T-helper 2 cell (primary cell): ENCODE measurements at regions not wholly inside any gene's neighbourhood (a gene's known extent, or its start where the extent isn't known, plus 50 kb on each side); places are given as distances from the start of the nearest gene placed in this dataset.
"Not testable (repeated sequence)": the region's sequence is repeated elsewhere in the genome, so short reads cannot be mapped to it uniquely, and the experiment has no call there.

ENCODE experiments used
- DNase-seq, 5 experiments: peaks; one replicate each; pipeline versions ENCODE4 v3.0.0 to v3.0.0-alpha.2; 2012 to 2022

DNA sequence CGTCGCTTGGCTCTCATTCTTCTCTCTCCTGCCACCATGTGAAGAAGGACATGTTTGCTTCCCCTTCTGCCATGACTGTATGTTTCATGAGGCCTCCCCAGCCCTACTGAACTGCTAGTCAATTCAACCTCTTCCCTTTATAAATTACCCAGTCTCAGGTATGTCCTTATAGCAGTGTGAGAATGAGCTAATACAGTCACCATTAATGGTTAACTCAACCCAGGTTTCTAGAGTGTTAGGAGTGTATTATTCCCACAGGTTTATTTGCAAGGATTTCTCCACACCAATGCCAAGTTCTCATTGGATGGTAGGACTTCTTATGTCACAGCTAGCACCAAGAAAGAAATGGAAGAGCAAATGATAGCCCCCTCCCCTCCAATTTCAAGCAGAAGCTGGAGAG is 71.9 kb downstream of the DYNAP start:
- DNase-seq = no peak

DNA sequence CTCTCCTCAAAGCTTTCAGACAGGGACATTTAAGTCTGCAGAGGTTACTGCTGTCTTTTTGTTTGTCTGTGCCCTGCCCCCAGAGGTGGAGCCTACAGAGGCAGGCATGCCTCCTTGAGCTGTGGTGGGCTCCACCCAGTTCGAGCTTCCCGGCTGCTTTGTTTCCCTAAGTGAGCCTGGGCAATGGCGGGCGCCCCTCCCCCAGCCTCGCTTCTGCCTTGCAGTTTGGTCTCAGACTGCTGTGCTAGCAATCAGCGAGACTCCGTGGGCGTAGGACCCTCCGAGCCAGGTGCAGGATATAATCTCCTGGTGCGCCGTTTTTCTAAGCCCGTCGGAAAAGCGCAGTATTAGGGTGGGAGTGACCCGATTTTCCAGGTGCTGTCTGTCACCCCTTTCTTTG is 78.7 kb downstream of the DYNAP start:
- not testable (repeated sequence) for DNase-seq

DNA sequence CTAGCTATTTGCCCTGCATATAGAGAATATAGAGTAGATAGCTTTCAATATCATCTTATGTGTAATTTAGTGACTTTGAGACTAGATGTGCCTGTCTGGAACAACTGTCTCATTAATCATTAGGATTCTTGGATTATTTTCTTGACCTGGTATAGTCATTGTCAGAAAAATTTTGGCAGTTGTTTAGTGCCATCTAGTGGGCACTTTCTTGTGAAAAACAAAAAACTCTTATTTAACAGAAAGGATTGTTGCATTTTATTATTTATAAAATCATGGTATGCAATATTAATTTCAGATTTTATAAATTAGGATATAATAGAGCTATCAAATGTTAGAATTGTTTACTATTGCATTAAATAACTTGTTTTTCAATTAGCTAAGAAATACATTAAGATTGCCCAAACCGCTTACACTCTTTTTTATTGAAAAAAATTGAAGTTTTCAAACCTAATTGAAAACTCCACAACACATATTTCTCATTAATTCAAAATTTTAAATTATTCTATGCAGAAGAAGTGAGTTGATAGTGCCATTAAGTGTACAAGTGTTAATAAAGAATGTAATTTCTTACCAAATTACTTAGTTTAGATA is 80.3 kb downstream of the DYNAP start:
- DNase-seq = peak in 1 of 5 experiments; percentile 35

DNA sequence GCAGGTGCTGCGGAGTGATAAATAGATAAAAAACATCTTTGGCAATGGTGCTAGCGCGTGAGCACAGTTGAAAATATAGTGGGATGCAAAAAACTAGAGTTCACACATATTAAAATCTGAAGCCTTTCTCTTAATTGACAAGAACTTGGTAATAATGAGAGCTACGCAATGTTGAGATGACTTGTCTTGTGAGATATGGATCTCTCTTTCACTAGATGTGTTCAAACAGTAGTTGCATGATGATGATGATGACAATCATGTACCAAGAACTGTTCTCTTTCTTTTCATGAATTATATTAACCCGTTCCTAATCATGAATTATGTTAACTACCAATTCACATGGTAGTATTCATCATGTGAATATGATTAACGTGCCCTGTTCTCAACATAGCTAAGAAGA is 81.1 kb downstream of the DYNAP start:
- peak in 1 of 5 experiments; percentile 69 for DNase-seq

DNA sequence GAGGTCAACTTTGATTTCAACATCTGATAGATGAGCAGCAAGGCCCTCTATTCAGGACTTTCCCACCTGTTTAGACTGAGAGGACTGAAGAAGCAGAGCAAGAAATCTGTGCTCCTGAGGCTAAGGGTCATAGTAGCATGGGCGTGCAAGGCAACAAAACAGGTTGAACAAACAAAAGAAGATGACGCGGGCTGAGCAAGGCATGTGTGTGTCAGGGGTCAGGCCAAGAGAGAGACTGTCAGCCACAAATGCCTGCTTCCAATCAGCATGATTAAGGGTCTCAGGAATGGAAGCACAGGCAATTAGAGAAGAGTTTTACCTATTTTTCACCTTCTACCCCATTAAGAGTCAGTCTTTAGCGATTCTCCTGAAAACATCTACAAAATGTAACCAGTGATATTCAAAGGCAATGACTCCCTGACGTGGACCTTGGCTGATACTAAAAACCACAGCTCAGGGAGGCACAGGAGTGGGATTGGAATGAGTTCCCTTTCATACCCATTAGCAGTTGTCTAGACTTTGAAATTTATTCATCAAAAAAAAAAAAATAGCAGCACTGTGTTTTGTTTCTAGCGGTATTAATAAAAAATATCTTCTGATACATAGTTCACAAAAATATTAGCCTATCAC is 81.9 kb downstream of the DYNAP start:
- no peak for DNase-seq

DNA sequence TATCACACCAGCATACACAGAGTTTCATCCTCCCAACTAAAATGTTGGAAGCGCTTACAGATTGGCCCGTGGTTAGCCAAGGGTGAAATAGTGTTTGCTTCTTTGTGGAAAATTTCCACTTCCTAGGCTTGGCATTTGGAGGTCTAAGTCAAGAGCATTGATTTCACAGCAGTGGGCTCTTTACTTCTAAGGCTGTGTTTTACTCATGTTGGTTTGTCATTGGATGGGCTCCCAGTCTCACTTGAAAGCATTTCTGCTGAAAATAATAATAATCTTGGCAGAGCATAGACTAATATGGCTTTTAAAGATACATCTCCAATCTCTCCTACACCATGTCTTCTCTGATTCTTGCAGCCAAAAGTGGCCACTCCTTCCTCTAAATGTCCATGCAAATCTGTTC is 82.9 kb downstream of the DYNAP start:
- no peak for DNase-seq

DNA sequence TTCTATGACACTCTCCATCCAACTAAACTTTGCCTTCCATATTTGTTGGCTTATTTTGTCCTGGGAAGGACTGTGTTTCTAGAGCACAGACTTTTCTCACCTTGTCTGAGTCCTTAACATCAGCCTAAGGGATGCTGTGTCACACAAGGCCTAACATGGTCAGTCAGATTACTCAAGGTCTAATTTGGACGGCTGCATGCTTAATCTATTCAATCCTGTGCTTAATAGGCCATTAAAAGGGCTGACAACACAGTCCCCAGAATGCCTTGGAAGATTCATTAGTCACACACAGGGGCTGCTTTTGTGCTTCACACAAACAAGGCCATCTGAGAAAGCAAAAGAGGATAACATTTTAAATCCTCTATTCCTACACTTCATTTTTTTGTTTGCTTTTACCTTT is 84.0 kb downstream of the DYNAP start:
- DNase-seq = no peak

DNA sequence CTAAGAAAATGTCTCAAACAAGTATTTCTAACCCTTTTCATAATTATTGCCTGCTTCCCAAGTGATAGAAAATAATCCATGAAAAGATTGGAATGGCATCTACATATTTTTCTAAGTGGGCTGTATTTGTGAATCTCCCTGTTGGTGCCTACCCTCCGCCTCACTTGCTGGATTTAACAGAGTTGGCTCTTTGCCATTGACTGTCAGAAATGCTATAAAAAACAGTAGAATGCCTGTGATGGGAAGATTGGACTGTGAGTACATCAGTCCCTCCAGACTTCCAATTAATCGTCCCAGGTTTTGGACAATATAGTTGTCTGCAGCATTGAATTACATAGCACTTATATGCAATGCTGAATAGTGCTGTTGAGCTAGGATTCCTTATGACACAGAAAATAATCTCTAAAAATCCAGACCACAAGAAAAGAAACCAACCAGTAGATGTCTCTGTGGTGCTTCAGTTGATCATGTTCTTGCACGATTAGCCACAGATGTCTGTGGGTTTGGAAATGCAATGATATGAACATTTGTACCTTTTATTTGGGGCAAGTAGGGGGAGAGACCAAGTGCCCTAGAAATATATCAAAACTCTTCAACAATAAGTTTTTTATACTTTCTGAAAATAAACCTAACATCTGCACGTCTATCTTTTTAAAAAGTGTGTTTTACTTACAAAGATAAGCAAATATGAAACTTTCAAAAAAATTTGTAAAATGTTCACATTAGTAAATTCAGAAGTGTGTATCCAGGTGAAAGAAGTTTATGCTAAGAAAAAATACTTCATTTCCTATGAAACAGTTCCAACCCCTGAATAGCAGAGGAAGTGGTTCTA is 88.5 kb downstream of the DYNAP start:
- peak in 1 of 5 experiments; percentile 70 for DNase-seq

DNA sequence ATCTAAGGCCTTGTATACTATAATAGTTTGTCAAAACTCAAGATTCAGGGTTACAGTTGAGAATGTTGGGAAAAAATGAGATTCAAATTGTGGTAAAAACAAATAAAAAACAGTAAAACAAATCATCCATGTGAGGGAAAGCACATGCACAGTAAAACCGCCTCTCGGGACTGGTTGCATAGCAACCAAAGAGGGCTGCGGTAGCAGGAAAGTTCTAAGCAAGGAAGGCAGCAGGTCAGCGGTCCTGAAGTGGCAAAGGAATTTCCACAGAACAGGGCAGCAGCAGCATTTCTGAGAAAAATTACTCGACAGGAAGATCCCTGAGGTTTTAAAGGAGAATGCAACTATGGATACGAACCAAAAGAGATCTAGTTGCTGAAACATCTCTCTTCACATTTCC is 93.7 kb downstream of the DYNAP start:
- no peak for DNase-seq

DNA sequence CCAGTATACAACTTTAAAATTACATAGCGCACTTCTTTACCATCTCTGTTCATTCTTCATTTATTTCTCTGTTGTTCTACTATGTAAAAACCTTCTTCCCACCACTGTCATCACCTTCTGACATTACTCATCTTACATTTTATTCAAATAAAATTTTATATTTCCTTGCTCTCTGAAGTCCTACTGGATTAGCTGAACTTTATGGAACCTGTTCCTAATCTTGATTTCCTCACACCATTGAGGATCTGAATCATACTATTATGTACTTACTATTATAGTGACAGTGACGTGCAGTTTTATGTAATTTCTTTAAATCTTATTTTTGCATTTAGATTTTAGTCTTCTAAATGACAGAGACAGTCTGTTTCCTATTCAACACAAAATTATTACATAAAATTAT is 98.3 kb downstream of the DYNAP start:
- no peak for DNase-seq

DNA sequence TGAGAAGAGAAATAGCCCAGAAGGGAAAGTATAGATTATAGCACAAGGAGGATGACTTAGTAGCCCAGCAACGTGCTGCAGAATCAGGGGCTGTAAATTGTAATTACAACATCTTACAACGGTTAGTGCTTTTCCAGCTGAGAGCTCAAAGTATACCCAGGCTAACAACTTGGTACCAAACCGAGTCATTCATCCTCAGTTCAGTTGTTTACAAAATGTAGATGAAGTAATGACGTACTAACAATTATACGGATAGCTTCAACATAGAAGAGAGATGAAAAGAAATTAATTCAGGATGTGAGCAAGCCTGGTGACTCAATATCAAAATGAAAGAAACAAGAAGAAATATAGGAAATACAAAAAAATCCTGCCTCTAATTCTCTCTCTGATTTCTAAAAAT is 99.2 kb downstream of the DYNAP start:
- DNase-seq = no peak

DNA sequence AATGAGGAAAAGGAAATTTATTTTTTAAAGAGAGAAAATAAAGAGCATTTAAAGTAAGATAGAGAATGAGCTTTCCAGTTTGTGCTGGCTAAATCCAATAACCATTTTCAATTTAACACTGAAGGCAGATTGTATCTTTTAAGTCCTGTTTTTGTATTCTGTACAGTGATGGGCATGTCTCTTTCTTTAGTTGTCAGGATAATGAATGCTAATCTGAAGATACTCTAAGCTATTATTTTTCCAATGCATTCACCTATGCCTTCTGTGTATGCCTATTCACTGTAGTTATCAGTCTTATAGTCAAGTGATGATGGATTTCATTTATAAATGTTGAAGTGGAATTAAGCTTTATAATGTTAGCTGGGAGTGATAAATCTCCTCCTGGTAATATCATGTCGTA is 101.4 kb downstream of the DYNAP start:
- no peak for DNase-seq

DNA sequence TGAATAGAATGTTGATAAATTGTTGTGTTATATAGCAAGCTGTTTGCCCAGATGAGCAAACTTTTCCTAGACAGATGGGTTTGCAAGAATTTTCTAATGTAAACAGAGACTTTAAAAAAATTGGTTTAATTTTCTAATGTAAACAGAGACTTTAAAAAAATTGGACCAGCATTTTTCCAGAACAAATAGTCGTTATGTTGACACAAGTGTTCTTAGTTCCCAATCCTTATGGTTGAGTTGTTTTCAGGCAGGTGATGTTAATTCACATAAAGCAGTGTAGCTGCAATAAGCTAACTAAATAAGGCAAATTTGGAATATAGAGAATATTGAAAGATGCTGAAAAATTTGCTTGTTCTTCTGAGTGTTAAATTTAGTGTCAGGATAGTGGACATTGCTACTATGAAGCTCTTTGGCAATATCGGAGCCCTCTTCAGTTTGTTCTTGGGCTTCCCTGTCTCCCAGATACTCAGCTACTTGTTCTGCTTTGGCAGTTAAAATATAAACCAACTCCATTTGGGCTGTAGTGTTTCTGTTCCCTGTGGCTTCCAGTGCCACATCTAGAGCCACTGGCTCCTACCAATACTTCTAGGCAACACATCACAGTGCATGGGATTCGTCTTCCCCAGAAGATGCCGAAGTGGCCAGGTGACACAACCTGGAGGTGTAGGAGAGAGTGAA is 105.7 kb downstream of the DYNAP start:
- DNase-seq = no peak

DNA sequence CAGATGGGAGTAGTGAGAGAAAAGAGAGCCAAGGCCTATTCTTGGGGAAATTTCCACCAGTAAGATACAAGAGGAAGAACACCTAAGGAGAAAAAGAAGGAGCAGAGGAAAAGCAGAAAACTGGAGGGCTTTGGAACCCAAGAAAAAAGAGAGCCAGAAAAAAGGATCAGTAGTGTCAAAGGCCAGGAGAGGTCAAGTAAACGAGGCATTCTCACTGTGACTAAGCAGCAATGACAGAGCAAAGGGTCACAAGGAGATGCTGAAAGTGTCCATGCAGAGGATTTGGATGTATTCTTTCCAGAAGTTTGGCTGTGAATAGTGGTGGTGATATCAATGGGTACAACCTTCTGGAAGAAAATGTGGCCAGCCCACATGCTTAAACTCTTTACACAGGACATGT is 109.5 kb downstream of the DYNAP start:
- DNase-seq = no peak

DNA sequence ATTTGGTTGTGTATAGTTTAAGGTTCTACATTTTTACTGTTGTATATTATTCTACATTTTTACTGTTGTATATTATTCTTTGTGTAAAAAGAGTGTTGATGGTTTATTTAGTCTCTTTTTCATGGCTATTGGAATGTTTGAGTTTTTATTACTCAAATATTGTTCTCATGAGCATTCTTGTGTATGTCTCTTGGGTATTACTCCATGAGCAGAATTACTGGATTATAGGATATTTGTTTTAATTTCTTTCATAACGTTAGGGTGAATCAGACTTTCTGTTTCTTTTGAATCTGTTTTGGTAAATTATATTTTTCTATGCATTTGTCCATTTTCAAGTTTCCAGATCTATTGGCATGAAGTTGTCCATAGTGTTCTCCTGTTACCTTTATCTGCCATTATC is 111.6 kb downstream of the DYNAP start:
- DNase-seq = no peak

DNA sequence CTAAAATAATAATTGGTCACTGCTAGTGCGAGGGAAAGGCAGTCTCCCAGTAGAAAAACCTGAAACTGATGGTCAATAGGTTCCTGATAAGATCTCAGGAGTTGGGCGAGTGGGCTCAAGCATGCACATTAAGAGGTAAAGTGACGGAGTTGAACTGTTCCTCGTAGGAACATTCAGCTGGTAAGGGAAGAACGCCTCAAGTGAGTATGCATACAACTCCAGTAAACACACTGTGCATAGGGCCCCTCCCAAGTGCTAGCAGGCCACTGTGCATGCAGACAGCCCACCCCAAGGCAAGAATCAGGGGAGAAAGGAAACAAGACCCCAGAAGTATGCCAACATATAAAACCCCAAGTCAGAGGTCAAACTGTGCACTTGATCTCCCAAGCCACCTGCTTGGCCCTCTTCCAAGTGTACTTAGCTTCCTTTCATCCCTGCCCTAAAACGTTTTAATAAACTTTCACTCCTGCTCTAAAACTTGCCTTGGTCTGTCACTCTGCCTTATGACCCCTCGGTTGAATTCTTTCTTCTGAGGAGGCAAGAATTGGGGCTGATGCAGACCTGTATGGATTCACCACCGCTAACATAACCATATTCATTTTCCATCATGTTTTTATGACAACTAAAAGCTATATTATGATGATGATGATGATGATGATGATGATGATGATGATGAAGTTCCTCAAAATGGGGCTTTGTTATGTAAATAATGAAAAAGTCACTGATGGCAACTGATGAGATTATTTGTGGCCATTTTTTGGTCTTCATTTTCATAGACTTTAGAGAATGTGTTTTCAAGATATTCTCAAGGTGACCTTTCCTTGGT is 118.0 kb upstream of the RAB27B start:
- no peak for DNase-seq

DNA sequence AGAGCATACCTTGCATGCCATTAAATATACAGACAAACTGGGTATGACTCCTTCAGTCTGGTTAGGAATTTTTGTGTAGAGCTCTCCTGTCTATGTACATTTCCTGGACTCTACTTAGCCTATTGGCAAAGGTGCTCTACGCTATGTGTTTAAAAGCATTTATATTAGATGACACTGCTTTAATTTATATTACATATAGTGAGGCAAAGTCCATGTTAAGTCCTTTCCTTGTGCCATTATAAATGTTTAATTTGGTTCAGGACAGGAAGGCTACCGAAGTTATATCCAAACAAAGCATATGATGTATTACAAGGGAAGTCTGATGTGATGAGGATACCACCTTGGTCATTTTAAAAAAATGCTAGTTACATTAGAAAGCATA is 117.4 kb upstream of the RAB27B start:
- no peak for DNase-seq

DNA sequence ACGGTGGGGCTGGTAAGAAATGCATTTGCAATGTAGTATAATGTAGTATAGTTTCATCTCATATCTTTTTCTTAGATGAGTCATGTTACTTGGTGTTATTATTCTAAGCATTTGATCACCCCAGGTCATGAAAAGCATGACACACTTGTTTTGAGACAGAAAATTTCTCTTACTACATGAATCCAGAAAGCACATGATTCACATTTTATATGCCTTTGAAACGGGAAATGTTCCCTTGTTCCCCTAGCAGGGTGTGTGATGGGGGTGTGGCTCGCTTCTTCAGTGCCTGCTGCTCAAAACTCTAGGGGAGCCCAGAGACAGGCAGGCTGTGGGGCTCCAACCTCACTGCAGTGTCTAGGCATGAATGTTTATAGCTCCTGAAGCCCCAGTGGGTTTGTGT is 116.0 kb upstream of the RAB27B start:
- peak in 1 of 5 experiments; percentile 11 for DNase-seq

DNA sequence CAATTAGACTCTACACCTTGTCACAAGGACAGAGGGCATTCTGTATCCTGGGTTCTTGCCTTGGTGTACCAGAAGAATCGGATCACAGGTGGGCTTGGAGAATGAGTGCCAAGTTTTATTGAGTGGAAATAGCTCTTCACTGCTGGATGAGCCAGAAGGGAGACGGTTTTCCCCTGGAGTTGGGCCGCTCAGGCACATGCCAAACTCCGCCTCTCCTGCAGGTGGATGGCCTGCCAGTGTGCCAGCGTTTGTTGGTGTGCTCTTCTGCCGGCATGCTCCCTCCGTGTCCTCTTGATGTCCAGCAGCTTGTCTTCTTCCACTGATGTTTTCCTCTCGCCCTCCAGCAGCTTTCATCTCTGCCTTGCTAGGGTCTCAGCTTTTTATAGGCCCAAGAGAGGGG is 115.5 kb upstream of the RAB27B start:
- no peak for DNase-seq

DNA sequence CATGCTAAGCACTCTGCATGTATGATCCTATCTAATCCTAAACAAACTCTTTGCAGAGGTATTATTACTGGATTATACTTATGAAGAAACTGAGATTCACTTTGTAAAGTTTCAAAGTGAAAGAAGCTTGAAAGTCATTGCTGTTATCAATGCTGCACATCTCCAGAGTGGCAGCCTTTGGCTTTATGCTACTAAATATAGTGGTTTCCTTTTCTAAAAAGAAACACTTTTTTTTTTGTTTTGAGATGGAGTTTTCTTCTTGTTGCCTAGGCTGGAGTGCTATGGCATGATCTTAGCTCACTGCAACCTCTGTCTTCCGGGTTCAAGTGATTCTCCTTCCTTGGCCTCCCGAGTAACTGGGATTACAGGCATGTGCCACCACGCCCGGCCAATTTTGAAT is 114.9 kb upstream of the RAB27B start:
- peak in 1 of 5 experiments; percentile 86 for DNase-seq

DNA sequence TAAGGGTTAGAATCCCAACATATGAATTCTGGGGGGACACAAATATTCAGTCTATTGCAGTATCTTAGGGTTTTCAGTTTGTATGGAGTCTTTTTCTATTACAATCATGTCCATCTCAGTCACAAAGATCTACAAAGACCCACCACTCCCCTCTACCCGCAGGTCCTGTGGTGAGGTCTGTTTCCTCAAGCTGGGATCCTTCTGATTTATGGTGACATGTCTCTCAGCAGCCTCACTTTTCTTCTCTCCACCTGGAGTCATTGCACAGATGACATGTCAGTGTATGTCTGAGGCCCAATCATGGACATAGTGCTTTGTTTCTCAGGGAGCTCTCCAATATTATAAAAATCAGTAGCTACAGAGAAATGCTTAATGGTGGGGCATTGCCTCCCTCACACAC is 113.4 kb upstream of the RAB27B start:
- no peak for DNase-seq

DNA sequence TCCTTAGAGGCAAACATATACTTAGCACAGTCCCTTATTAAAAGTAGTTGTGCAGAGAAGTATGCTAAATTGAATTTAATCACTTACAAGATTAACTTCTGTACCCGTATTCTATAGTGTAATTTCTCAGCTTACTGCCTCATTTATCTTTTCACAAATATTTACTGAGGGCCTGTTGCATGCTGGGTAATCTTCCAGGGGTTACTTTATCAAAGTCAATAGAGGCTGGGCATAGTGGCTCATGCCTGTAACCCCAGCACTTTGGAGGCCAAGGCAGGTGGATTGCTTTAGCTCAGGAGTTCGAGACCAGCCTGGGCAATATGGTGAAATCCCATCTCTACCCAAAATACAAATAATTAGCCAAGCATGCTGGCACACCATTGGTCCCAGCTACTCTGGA is 111.7 kb upstream of the RAB27B start:
- no peak for DNase-seq
